ENCODE measurements at regions not wholly inside any gene's neighbourhood (a gene's known extent, or its start where the extent isn't known, plus 50 kb on each side); places are given as distances from the start of the nearest gene placed in this dataset.

DNA sequence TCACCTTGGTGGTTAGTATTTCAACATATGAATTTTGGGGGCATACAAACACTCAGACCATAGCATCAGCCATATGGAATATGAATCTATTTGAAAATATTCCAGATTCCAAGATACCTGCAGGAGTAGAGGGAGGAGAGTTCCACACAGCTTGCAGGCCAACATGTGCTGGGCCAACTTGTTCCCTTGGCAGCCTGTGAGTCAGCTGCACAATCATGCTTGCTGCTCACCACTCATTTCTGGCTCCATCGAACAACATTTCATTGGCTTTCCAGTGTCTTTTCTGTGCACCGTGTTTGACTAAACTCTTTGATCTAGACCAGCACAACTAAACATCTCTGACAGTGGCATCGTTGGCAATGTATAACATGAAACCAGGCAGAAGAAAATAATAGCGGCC lies 282.5 kb upstream of the RASGEF1B start:
- TF ChIP-seq POLR2AphosphoS5 (IDR thresholded peaks at IDR 0.05; ENCODE audit: low read depth, low read length): no peak
- no peak for TF ChIP-seq SIN3A (IDR thresholded peaks at IDR 0.05; ENCODE audit: borderline replicate concordance, insufficient read depth, low read length)
- no peak for TF ChIP-seq TAF1 (IDR thresholded peaks at IDR 0.05; ENCODE audit: borderline replicate concordance, insufficient read depth, low read length)
- TF ChIP-seq, protein P1, sequence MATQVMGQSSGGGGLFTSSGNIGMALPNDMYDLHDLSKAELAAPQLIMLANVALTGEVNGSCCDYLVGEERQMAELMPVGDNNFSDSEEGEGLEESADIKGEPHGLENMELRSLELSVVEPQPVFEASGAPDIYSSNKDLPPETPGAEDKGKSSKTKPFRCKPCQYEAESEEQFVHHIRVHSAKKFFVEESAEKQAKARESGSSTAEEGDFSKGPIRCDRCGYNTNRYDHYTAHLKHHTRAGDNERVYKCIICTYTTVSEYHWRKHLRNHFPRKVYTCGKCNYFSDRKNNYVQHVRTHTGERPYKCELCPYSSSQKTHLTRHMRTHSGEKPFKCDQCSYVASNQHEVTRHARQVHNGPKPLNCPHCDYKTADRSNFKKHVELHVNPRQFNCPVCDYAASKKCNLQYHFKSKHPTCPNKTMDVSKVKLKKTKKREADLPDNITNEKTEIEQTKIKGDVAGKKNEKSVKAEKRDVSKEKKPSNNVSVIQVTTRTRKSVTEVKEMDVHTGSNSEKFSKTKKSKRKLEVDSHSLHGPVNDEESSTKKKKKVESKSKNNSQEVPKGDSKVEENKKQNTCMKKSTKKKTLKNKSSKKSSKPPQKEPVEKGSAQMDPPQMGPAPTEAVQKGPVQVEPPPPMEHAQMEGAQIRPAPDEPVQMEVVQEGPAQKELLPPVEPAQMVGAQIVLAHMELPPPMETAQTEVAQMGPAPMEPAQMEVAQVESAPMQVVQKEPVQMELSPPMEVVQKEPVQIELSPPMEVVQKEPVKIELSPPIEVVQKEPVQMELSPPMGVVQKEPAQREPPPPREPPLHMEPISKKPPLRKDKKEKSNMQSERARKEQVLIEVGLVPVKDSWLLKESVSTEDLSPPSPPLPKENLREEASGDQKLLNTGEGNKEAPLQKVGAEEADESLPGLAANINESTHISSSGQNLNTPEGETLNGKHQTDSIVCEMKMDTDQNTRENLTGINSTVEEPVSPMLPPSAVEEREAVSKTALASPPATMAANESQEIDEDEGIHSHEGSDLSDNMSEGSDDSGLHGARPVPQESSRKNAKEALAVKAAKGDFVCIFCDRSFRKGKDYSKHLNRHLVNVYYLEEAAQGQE (IDR thresholded peaks at IDR 0.05; ENCODE audit: insufficient read depth in 1 of 2, low read depth in 2 of 2, low read length in 2 of 2): no peak
